ENCODE measurements at regions not wholly inside any gene's neighbourhood (a gene's known extent, or its start where the extent isn't known, plus 50 kb on each side); places are given as distances from the start of the nearest gene placed in this dataset.

DNA sequence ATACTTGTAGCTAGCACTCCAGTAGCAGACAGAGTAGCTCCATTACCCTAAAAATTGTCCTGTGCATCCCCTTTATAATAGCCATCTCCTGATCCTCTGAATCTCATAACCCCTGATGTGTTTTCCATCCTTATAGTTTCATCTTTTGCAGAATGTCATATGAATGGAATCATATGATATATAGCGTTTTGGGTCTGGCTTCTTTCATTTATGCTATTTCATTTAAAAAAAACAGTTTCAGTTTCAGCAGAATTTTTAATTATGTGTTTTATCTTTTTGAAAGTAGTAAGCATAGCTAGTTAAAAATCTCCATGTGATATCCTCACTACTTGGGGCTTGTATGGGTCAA, 132.7 kb downstream of the KLF13 start:
- ChIA-PET POLR2A (ENCODE audit: unreplicated experiment) (no interaction called here), CTCF (no interaction called here)
- peaks cover 11% of the 10 kb centered on the region for H3K4me1 ChIP-seq (ENCODE audit: insufficient read depth, low read length)
- no peaks in the 10 kb centered on the region for H3K27me3 ChIP-seq (ENCODE audit: low read length)
- no peak for TF ChIP-seq EZH2 (IDR thresholded peaks at IDR 0.05; ENCODE audit: low read length, unreplicated experiment)
- TF ChIP-seq, protein P1, sequence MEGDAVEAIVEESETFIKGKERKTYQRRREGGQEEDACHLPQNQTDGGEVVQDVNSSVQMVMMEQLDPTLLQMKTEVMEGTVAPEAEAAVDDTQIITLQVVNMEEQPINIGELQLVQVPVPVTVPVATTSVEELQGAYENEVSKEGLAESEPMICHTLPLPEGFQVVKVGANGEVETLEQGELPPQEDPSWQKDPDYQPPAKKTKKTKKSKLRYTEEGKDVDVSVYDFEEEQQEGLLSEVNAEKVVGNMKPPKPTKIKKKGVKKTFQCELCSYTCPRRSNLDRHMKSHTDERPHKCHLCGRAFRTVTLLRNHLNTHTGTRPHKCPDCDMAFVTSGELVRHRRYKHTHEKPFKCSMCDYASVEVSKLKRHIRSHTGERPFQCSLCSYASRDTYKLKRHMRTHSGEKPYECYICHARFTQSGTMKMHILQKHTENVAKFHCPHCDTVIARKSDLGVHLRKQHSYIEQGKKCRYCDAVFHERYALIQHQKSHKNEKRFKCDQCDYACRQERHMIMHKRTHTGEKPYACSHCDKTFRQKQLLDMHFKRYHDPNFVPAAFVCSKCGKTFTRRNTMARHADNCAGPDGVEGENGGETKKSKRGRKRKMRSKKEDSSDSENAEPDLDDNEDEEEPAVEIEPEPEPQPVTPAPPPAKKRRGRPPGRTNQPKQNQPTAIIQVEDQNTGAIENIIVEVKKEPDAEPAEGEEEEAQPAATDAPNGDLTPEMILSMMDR (conservative IDR thresholded peaks at IDR 0.05; ENCODE audit: low read depth, low read length), result no peak
- no peak for TF ChIP-seq EZH2phosphoT487 (IDR thresholded peaks at IDR 0.05; ENCODE audit: borderline replicate concordance, low read length)
- no peaks in the 10 kb centered on the region for H3K36me3 ChIP-seq (ENCODE audit: low read depth, low read length)
- no peaks in the 10 kb centered on the region for H4K20me1 ChIP-seq (ENCODE audit: low read length)
- no peak for ATAC-seq
- H3K4me3 ChIP-seq (ENCODE audit: low read length), result no peak overlapping the region
- H3K27ac ChIP-seq (ENCODE audit: low read length), result no peak overlapping the region
- no peaks in the 10 kb centered on the region for H3K9me2 ChIP-seq (replicated peaks; ENCODE audit: low read length)
- no peak overlapping the region for H3K9ac ChIP-seq (ENCODE audit: low read length)
- no peaks in the 10 kb centered on the region for H3F3A ChIP-seq (ENCODE audit: low read length, unreplicated experiment)
- H3K4me2 ChIP-seq (ENCODE audit: low read length), result no peak overlapping the region
- no peaks in the 10 kb centered on the region for H3K79me2 ChIP-seq (ENCODE audit: low read length)
- no peak for DNase-seq
- intact Hi-C loops (cut with micrococcal nuclease), result no loop called here
- no TSS peak for BruUV-seq (replicated peaks)
- no peaks in the 10 kb centered on the region for H3K9me3 ChIP-seq (ENCODE audit: low read length)
- H2AFZ ChIP-seq (ENCODE audit: low read length), result no peak overlapping the region

DNA sequence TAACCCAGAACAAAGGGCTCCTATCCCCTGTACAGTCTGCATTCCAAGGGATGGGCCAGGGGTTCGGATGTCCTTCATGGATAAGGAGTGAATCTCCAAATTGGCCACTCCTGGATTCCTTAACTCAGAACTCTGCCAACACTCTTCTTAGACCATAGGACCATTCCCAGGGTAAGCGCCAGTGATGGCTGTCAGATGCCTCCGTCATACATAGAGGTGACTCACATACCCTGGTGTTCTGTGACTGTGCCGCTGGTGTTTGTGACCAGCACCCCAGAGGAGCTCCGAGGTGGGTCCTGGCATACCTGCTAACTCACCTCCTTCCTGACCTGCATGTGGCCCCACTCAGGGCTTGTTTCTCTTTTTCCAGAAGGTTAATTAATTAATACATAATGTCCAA, 134.7 kb downstream of the KLF13 start:
- Histone ChIP-seq H3K4me1 (ENCODE audit: insufficient read depth, low read length) (peaks cover 15% of the 10 kb centered on the region), H4K20me1 (ENCODE audit: low read length) (no peaks in the 10 kb centered on the region), H3K9me3 (ENCODE audit: low read length) (no peaks in the 10 kb centered on the region), H3K4me2 (ENCODE audit: low read length) (no peak overlapping the region), H2AFZ (ENCODE audit: low read length) (no peak overlapping the region), H3K4me3 (ENCODE audit: low read length) (no peak overlapping the region), H3K79me2 (ENCODE audit: low read length) (no peaks in the 10 kb centered on the region), H3K27ac (ENCODE audit: low read length) (no peak overlapping the region), H3K36me3 (ENCODE audit: low read depth, low read length) (no peaks in the 10 kb centered on the region), H3K9me2 (replicated peaks; ENCODE audit: low read length) (no peaks in the 10 kb centered on the region), H3F3A (ENCODE audit: low read length, unreplicated experiment) (no peaks in the 10 kb centered on the region), H3K27me3 (ENCODE audit: low read length) (no peaks in the 10 kb centered on the region), H3K9ac (ENCODE audit: low read length) (no peak overlapping the region)
- no TSS peak for BruUV-seq (replicated peaks)
- ChIA-PET POLR2A (ENCODE audit: unreplicated experiment) (no interaction called here), CTCF (no interaction called here)
- intact Hi-C loops (cut with micrococcal nuclease), result no loop called here
- DNase-seq (no peak), ATAC-seq (no peak)
- TF ChIP-seq, protein P1 (conservative IDR thresholded peaks at IDR 0.05; ENCODE audit: low read depth, low read length), result no peak
- TF ChIP-seq EZH2 (IDR thresholded peaks at IDR 0.05; ENCODE audit: low read length, unreplicated experiment), result no peak
- no peak for TF ChIP-seq EZH2phosphoT487 (IDR thresholded peaks at IDR 0.05; ENCODE audit: borderline replicate concordance, low read length)

DNA sequence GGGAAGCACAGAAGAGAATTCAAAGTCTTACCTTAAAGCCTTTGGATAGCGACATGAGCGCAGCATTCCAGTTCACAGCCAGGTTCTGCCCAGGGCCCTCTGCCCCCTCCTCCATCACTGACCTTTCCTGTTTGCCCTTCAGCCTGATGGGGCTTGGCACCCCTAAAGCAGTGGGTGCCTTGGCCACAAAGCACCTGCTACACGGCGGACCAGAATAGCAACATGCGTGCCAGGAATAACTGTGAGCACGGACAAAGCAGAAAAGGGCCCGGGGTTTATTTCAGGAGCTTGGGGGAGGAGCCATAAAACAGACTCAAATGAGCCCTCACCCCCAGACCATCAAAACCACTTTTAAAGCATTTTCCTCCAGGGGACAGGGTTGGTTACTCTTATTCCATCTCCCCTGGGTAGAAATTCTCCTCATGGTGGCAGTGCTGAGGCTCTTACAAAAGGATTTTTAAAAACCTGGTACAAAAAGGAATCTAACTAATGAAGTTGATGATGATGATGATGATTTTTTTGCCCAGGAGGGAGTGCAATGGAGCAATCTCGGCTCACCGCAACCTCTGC, 135.4 kb downstream of the KLF13 start:
- no peaks in the 10 kb centered on the region for H3K27me3 ChIP-seq (ENCODE audit: low read length)
- H3K27ac ChIP-seq (ENCODE audit: low read length), result no peak overlapping the region
- BruUV-seq (replicated peaks), result no TSS peak
- ChIA-PET CTCF (no interaction called here), POLR2A (ENCODE audit: unreplicated experiment) (no interaction called here)
- TF ChIP-seq EZH2phosphoT487 (IDR thresholded peaks at IDR 0.05; ENCODE audit: borderline replicate concordance, low read length) (no peak), EZH2 (IDR thresholded peaks at IDR 0.05; ENCODE audit: low read length, unreplicated experiment) (no peak)
- TF ChIP-seq, protein P1 (conservative IDR thresholded peaks at IDR 0.05; ENCODE audit: low read depth, low read length), result 0 out of 2 replicates have a peak, but pooled peaks have one; percentile 27
- no peak overlapping the region for H3K9ac ChIP-seq (ENCODE audit: low read length)
- H3K79me2 ChIP-seq (ENCODE audit: low read length), result no peaks in the 10 kb centered on the region
- H4K20me1 ChIP-seq (ENCODE audit: low read length), result no peaks in the 10 kb centered on the region
- H3K4me3 ChIP-seq (ENCODE audit: low read length), result no peak overlapping the region
- no peak overlapping the region for H3K4me2 ChIP-seq (ENCODE audit: low read length)
- no peaks in the 10 kb centered on the region for H3K9me3 ChIP-seq (ENCODE audit: low read length)
- H3K9me2 ChIP-seq (replicated peaks; ENCODE audit: low read length), result no peaks in the 10 kb centered on the region
- no peaks in the 10 kb centered on the region for H3K36me3 ChIP-seq (ENCODE audit: low read depth, low read length)
- DNase-seq (no peak), ATAC-seq (no peak)
- intact Hi-C loops (cut with micrococcal nuclease), result no loop called here
- H2AFZ ChIP-seq (ENCODE audit: low read length), result no peak overlapping the region
- H3K4me1 ChIP-seq (ENCODE audit: insufficient read depth, low read length), result peaks cover 15% of the 10 kb centered on the region
- H3F3A ChIP-seq (ENCODE audit: low read length, unreplicated experiment), result no peaks in the 10 kb centered on the region

Measured in PC-3 (cell line).